Activated T-cell treated with anti-CD3 and anti-CD28 coated beads, Interleukin-2, amount 50 U/mL, for 4 hours (primary cell): ENCODE measurements at regions not wholly inside any gene's neighbourhood (a gene's known extent, or its start where the extent isn't known, plus 50 kb on each side); places are given as distances from the start of the nearest gene placed in this dataset.

Experiments
- ATAC-seq, 2 donors: fragments of 200-7000 bp; cut with Tn5 transposase; one replicate each; pipeline ENCODE4 v1.10.0; 2021
- DNase-seq: peaks from one replicate; pipeline ENCODE4 v3.0.0-alpha.2; 2020
- H3K27me3 Mint-ChIP-seq: one replicate; pipeline ENCODE4 v1.8.0; 2021; ENCODE audit warnings: low read depth, mixed read lengths
- H3K36me3 Mint-ChIP-seq: one replicate; pipeline ENCODE4 v1.8.0; 2022; ENCODE audit warnings: mixed read lengths; ENCODE audit not compliant: insufficient read depth
- H3K4me1 Mint-ChIP-seq: one replicate; pipeline ENCODE4 v1.8.0; 2021; ENCODE audit warnings: low read depth, mixed read lengths
- H3K4me3 Mint-ChIP-seq: one replicate; pipeline ENCODE4 v1.8.0; 2021; ENCODE audit warnings: mild to moderate bottlenecking, moderate library complexity, mixed read lengths
- H3K9me3 Mint-ChIP-seq: one replicate; pipeline ENCODE4 v1.8.0; 2021; ENCODE audit warnings: mixed read lengths

DNA sequence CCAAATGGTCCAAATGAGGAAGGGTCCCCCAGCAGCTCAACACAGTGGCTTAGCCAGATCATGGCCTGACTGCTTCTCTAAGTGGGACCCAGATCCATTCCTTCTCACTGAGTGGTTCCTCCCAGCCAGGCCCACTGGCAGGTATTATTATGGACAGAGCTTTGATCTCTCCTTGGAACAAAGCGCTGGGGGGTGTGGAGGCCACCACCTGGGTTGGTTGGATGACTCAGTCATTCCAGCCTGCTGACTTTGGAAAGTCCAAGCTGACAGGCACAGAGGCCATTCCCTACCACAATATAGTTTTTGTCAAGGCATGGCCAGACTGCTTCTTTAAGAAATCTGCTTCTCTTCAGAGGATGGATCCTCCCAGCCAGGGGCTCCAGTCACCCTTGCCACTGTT, 341.1 kb downstream of the BTG1 start:
- Mint-ChIP-seq H3K27me3 (no peaks in the 10 kb centered on the region), H3K4me1 (peaks cover 2% of the 10 kb centered on the region), H3K36me3 (peaks cover 5% of the 10 kb centered on the region), H3K9me3 (peaks cover 20% of the 10 kb centered on the region), H3K4me3 (no peak overlapping the region)
- DNase-seq (no peak), ATAC-seq (no peak)

DNA sequence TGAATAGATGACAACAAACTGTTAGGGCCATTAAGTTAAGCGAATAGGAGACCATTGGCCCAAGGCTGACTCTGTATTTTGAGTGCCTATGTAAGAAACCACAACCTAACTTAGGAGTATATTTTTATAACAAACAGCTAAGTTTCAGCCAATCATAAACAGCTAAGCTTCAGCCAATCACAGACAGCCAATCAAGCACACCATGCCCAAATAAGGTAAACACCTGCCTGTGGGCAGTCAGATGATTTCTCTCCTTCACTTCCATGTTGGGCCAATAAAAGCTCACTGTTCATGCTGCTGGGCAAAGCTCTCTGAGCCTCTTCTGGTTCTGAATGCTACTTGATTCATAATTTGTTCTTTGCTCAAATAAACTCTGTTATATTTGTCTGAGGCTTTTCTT, 344.6 kb downstream of the BTG1 start:
- H3K27me3 Mint-ChIP-seq: no peaks in the 10 kb centered on the region
- peaks cover 2% of the 10 kb centered on the region for H3K36me3 Mint-ChIP-seq
- no peaks in the 10 kb centered on the region for H3K4me1 Mint-ChIP-seq
- peaks cover 7% of the 10 kb centered on the region for H3K9me3 Mint-ChIP-seq
- no peak for DNase-seq
- no peak overlapping the region for H3K4me3 Mint-ChIP-seq
- ATAC-seq: no peak

GRCh38 chr12:91793676-91794075, 352.0 kb downstream of the BTG1 start:
- H3K4me3 Mint-ChIP-seq: no peak overlapping the region
- no peaks in the 10 kb centered on the region for H3K27me3 Mint-ChIP-seq
- H3K9me3 Mint-ChIP-seq: no peaks in the 10 kb centered on the region
- H3K4me1 Mint-ChIP-seq: no peaks in the 10 kb centered on the region
- H3K36me3 Mint-ChIP-seq: no peaks in the 10 kb centered on the region
- DNase-seq: no peak
- ATAC-seq: no peak

GRCh38 chr12:91792597-91792996, 353.0 kb downstream of the BTG1 start:
- DNase-seq: no peak
- H3K27me3 Mint-ChIP-seq: no peaks in the 10 kb centered on the region
- no peak overlapping the region for H3K4me3 Mint-ChIP-seq
- H3K4me1 Mint-ChIP-seq: peaks cover 2% of the 10 kb centered on the region
- no peak for ATAC-seq
- H3K9me3 Mint-ChIP-seq: no peaks in the 10 kb centered on the region
- no peaks in the 10 kb centered on the region for H3K36me3 Mint-ChIP-seq

DNA sequence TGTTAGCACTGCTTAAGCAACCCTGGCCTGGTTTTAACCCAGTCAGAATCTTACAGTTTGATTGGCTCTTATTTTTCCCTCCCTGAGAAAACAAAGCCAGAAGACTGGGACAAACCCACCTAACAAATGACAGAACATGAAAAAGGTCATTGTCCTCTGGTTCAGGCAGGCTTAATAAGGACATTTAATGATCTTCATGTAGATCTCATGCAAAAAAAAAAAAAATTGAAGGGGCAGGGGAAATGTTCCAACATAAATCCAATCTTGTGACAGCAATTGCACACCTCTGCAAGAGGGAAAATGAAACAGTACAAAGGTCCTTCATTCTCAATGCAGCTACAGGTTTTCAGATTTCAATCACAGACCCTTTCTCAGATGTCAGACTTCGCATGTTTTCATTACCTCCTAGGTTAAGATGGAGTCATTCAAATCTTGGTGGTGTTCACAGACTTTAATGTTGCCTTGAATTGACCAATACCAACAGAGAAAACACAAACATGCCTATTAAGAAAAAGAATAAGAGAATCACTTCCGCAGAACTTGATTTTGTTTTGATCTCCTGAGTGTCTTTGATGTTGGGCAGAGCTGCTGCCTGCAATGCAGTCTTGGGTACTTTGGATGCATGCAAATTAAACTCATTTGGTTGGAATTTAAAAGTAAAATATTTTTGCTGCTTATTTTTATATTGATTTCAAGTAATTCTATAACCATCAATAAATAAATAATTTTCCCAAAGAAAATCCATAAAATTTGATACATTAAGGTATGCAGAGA, 359.0 kb downstream of the BTG1 start:
- Mint-ChIP-seq H3K36me3 (no peaks in the 10 kb centered on the region), H3K9me3 (peaks cover 3% of the 10 kb centered on the region), H3K27me3 (no peaks in the 10 kb centered on the region), H3K4me1 (peaks cover 23% of the 10 kb centered on the region), H3K4me3 (no peak overlapping the region)
- ATAC-seq (no peak), DNase-seq (no peak)

DNA sequence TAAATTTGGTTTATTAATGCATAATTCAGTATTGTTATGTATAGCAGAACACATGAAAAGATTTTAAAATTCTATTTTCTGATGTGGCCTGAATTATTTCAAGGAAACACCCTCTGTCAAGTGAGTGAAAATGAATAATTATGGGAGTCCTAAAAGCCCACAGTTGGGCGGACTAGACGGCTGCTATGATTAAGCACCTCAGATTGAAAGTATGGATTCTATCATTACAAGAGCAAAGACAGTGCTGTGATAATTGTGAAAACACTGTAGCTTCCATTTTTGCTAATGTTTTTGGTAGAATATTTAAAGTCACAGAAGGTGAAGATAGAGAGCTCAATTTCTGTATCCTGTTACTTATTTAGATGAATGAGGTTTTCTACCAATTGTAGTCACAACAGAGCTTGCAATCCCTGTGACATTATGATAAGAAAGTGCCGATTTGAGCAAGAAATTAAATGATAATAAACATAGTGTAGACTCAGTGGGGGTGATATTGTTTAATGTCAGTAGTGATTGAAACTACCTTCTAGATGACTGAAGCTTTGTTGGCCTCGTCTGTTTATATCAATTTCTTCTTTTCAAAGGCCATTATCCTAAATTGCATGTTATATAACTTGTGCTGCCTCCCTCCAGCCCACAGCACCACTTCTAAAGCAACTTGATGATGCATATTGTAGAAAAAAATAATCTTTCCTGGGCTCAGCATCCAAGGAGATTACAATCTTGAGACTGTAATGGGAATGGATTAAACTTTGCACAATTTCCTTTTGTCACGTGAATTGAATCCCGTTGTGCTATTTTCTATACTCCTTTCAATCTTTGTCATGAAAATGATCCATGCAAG, 359.8 kb downstream of the BTG1 start:
- DNase-seq (no peak), ATAC-seq (peak; percentile 76 to 80)
- Mint-ChIP-seq H3K4me3 (no peak overlapping the region), H3K27me3 (no peaks in the 10 kb centered on the region), H3K9me3 (peaks cover 3% of the 10 kb centered on the region), H3K36me3 (no peaks in the 10 kb centered on the region), H3K4me1 (peaks cover 23% of the 10 kb centered on the region)

DNA sequence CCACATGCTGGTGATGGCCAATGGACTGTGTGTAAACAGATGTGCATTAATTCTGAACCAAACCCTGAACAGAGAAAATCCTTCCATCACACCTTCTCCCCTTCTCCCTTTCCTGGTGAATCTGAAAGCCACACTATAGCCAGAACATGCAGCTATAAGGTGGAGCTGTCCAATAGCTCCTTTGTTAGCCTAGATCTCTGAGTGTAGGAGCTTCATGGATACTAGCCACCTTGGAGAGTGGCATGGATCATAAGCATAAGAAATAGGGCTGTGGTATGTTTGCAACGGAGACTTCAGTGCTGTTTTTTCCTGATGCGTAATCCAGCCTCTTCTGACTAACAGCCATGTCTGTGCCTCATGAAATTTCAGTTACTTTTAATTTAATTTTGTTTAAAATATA, 364.5 kb downstream of the BTG1 start:
- Mint-ChIP-seq H3K27me3 (no peaks in the 10 kb centered on the region), H3K9me3 (peaks cover 3% of the 10 kb centered on the region), H3K36me3 (no peaks in the 10 kb centered on the region), H3K4me3 (no peak overlapping the region), H3K4me1 (peaks cover 38% of the 10 kb centered on the region)
- DNase-seq: no peak
- ATAC-seq: no peak

GRCh38 chr12:91778938-91779400, 366.7 kb downstream of the BTG1 start:
- no peaks in the 10 kb centered on the region for H3K27me3 Mint-ChIP-seq
- H3K36me3 Mint-ChIP-seq: no peaks in the 10 kb centered on the region
- DNase-seq (peak; percentile 40), ATAC-seq (peak; percentile 94 to 95)
- no peaks in the 10 kb centered on the region for H3K9me3 Mint-ChIP-seq
- H3K4me1 Mint-ChIP-seq: peaks cover 36% of the 10 kb centered on the region
- H3K4me3 Mint-ChIP-seq: peak overlapping the region; percentile 51

DNA sequence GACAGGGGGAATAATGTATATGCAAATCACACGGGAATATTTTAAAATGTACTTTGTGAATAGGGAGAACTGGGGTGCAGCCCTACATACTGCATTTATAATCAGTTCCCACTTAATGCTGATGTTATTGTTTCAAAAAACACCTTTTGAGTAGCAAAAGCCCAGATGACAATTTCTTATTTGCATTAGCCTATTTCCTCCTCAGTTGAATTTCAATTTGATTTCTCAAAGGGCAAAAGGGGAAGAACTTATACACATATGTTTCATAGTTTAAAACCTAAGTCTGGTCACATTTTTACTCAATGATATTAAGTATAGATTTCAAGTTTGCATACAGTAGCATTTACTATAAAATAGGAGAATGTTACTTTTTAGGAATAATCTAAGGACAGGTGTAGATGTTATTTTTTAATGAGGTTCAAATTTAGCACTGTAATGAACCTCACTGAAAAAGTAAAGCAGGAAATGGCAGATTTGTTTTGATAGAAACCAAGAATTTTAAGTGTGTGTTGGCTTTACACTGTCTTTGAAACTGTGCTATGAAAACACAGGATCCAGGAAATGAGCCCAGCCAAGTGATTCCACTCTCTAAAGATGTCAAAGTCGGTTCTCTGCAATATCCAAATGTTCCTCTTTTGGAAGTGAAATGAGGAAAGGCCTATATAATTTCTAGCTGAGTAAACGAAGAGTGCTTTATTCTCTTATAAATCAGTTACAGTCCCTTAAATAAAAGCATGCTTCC, 367.4 kb downstream of the BTG1 start:
- H3K4me1 Mint-ChIP-seq: peaks cover 36% of the 10 kb centered on the region
- no peaks in the 10 kb centered on the region for H3K9me3 Mint-ChIP-seq
- no peaks in the 10 kb centered on the region for H3K27me3 Mint-ChIP-seq
- DNase-seq (no peak), ATAC-seq (peak; percentile 44 to 46)
- H3K4me3 Mint-ChIP-seq: peak overlapping the region; percentile 51
- no peaks in the 10 kb centered on the region for H3K36me3 Mint-ChIP-seq

DNA sequence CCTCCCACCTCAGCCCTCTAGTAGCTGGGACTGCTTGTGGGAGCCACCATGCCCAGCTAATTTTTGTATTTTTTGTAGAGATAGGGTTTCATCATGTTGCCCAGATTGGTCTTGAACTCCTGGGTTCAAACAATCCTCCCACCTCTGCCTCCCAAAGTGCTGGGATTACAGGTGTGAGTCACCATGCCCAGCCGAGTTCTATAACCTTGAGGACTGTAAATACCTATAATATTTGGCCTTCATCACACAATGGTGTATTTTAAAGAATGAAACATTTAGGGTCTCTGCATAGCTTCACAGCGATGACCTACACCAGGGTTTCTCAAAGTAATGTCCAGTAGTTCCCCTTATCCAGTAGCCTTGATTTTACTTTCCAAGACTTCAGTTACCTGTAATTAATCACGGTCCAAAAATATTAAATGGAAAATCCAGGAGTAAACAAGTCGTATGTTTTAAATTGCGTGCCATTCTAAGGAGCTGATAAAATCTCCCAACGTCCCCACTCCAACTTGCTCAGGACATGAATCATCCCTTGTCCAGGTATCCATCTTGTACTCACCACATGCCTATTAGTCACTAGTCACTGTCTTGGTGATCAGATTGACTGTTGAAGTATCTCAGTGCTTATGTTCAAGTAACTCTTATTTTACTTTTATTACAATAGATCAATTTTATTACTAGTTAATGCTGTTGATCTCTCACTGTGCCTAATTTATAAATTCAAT, 368.2 kb downstream of the BTG1 start:
- Mint-ChIP-seq H3K27me3 (no peaks in the 10 kb centered on the region), H3K9me3 (no peaks in the 10 kb centered on the region), H3K4me1 (peaks cover 36% of the 10 kb centered on the region), H3K36me3 (no peaks in the 10 kb centered on the region), H3K4me3 (no peak overlapping the region)
- ATAC-seq (peak; percentile 32), DNase-seq (no peak)

DNA sequence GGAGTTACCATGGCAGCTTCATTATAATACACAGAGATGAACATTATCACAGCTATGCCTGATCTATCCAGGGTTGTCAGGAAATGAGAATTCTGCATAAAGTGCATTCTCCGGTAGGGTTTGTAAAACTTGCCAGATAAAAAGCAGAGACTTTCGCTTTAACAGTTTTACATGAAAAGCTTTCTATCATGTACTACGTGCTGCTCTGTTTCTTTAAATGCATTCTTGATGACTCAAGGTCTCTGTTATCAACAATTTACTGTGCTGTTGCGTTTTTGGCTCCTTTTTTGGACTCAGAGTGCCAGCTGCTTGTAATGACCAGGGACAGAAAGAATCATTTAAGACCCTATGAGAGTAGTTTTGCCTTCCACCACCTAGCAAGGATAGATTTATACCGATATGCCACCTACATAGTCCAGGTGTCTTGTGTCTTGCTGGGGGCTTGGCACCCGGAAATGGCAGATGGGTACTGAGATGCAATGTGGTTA, 371.2 kb downstream of the BTG1 start:
- Mint-ChIP-seq H3K36me3 (no peaks in the 10 kb centered on the region), H3K4me1 (peaks cover 35% of the 10 kb centered on the region), H3K27me3 (no peaks in the 10 kb centered on the region), H3K4me3 (peak overlapping the region; percentile 46), H3K9me3 (no peaks in the 10 kb centered on the region)
- ATAC-seq (no peak), DNase-seq (no peak)

DNA sequence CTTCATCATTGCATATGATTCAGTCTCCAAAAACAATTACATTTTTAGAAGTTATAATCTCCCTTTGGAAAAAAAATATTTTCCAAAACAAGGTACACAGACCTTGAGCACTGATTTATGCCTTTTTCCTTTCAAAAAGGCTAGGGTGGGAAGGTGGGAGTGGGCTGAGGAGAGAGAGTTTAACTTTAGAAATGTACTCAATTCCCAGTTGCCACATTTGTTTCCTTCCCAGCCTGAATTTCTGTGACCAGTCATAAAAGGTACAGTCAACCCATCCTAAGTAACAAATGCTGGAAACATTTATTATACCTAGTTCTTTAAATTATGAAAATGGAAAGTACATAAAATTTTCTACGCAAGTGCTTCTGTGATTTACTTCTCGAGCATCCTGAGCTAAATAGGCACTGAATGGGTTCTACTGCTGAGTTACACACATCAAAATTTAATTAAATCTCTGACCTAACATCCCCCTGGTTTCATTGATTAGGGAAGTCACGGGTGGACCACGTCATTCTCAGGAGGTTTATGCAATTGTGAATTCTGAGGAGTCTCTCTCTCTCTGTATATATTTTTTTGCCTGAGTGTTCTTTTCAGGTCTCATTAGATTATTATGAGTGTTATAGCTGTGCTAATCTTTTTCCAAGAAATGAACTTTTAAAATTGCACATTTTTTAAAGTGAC, 371.8 kb downstream of the BTG1 start:
- Mint-ChIP-seq H3K4me3 (peak overlapping the region; percentile 46), H3K4me1 (peaks cover 29% of the 10 kb centered on the region), H3K27me3 (no peaks in the 10 kb centered on the region), H3K36me3 (no peaks in the 10 kb centered on the region), H3K9me3 (no peaks in the 10 kb centered on the region)
- DNase-seq (no peak), ATAC-seq (no peak)

GRCh38 chr12:91772411-91772810, 373.2 kb downstream of the BTG1 start:
- H3K4me1 Mint-ChIP-seq: peaks cover 15% of the 10 kb centered on the region

More at GRCh38 chr12:91772411-91772810, 373.2 kb downstream of the BTG1 start:
- Mint-ChIP-seq H3K4me3 (no peak overlapping the region), H3K36me3 (no peaks in the 10 kb centered on the region), H3K9me3 (no peaks in the 10 kb centered on the region), H3K27me3 (no peaks in the 10 kb centered on the region)
- DNase-seq (no peak), ATAC-seq (no peak)
